Transverse colon (tissue), 4 donors: ENCODE measurements at regions not wholly inside any gene's neighbourhood (a gene's known extent, or its start where the extent isn't known, plus 50 kb on each side); places are given as distances from the start of the nearest gene placed in this dataset.
"Not testable (repeated sequence)": the region's sequence is repeated elsewhere in the genome, so short reads cannot be mapped to it uniquely, and the experiment has no call there.

Experiments used
- DNase-seq: peaks from one replicate; pipeline ENCODE4 v3.0.0-alpha.2; 2019
- H3K27ac ChIP-seq, 4 donors: fragments of 200-600 bp; sonication (generic); 2 replicates each; pipeline ENCODE4 v1.5.1; 2016 to 2018; ENCODE audit warnings: inconsistent platforms in 4 of 4
- H3K27me3 ChIP-seq: fragments of 200-600 bp; sonication (generic); 2 replicates; pipeline ENCODE4 v1.5.1; 2017; ENCODE audit warnings: inconsistent platforms
- H3K36me3 ChIP-seq, 4 donors: fragments of 200-600 bp; sonication (generic); 2 replicates each; pipeline ENCODE4 v1.5.1; 2017 to 2019; ENCODE audit warnings: inconsistent platforms in 4 of 4
- H3K4me1 ChIP-seq, 4 donors: fragments of 200-600 bp; sonication (generic); 2 replicates each; pipeline ENCODE4 v1.5.1; 2017 to 2020; ENCODE audit warnings: inconsistent platforms in 4 of 4
- H3K4me3 ChIP-seq, 4 donors: fragments of 200-600 bp; sonication (generic); 1 replicate in 1 of 4; 2 replicates in 3 of 4; pipeline versions ENCODE4 v1.5.1 to v1.6.1; 2017 to 2019; ENCODE audit warnings: inconsistent platforms in 4 of 4
- H3K9me3 ChIP-seq, 2 donors: fragments of 200-600 bp; sonication (generic); 2 replicates each; pipeline ENCODE4 v1.5.1; 2017 to 2019; ENCODE audit warnings: inconsistent platforms in 2 of 2
- EP300 ChIP-seq: sonication (generic); formaldehyde crosslinking; IDR thresholded peaks from one replicate; pipeline ENCODE4 v1.6.1; 2017; ENCODE audit warnings: antibody characterized with exemption, low read depth
- POLR2A ChIP-seq: fragments of 450-650 bp; IDR thresholded peaks from one replicate; pipeline ENCODE4 v1.6.1; 2016; ENCODE audit warnings: antibody characterized with exemption, mild to moderate bottlenecking, moderate library complexity
- POLR2AphosphoS5 ChIP-seq, 3 donors: sonication (generic); formaldehyde crosslinking; IDR thresholded peaks; one replicate each; pipeline ENCODE4 v1.6.1; 2016; ENCODE audit warnings: antibody characterized with exemption in 3 of 3
- WGBS, 2 donors: methylation state at CpG; one replicate each; pipeline ENCODE4 v1.1.5; 2018; ENCODE audit warnings: low coverage in 1 of 2; 5-methylcytosine and 5-hydroxymethylcytosine counted together
- in situ Hi-C, 4 donors: fragments of 200-750 bp; cut with MboI; loops; one replicate each; pipeline versions ENCODE4 v1.15.0 to v1.15.1; 2017; ENCODE audit warnings: low sequenced_read_pairs in 3 of 4, low pct_ligation_motif_present in 1 of 4, low pct_unique_long_range_greater_than_20kb in 1 of 4
- intact Hi-C: fragments of 100-400 bp; cut with DNase I; formaldehyde crosslinking; loops from one replicate; pipeline ENCODE4 v1.15.1; 2023; ENCODE audit warnings: low total_unique reads
- TF ChIP-seq, protein P1 (sequence below), 5 experiments: fragments of 200-600 bp in 3 of 5; fragments of 450-650 bp in 2 of 5; sonication (generic) in 3 of 5; IDR thresholded peaks; 1 replicate in 2 of 5; 2 replicates in 3 of 5; pipeline ENCODE4 v1.5.1; 2016 to 2017; ENCODE audit warnings: antibody characterized with exemption in 5 of 5, inconsistent platforms in 3 of 5, mild to moderate bottlenecking in 2 of 5, moderate library complexity in 1 of 5

- in situ Hi-C loops: no loop called here
- no peak overlapping the region for H3K4me3 ChIP-seq
- intact Hi-C loops: no loop called here
- no peaks in the 10 kb centered on the region for H3K27me3 ChIP-seq
- H3K36me3 ChIP-seq: no peaks in the 10 kb centered on the region
- no peak for TF ChIP-seq POLR2AphosphoS5 (IDR thresholded peaks at IDR 0.05)
- TF ChIP-seq POLR2A: no peak
- no peak for TF ChIP-seq EP300
- TF ChIP-seq, protein P1, sequence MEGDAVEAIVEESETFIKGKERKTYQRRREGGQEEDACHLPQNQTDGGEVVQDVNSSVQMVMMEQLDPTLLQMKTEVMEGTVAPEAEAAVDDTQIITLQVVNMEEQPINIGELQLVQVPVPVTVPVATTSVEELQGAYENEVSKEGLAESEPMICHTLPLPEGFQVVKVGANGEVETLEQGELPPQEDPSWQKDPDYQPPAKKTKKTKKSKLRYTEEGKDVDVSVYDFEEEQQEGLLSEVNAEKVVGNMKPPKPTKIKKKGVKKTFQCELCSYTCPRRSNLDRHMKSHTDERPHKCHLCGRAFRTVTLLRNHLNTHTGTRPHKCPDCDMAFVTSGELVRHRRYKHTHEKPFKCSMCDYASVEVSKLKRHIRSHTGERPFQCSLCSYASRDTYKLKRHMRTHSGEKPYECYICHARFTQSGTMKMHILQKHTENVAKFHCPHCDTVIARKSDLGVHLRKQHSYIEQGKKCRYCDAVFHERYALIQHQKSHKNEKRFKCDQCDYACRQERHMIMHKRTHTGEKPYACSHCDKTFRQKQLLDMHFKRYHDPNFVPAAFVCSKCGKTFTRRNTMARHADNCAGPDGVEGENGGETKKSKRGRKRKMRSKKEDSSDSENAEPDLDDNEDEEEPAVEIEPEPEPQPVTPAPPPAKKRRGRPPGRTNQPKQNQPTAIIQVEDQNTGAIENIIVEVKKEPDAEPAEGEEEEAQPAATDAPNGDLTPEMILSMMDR (IDR thresholded peaks at IDR 0.05): no peak
- H3K9me3 ChIP-seq: no peaks in the 10 kb centered on the region
- no peak overlapping the region for H3K27ac ChIP-seq
- no peak for DNase-seq
- peaks cover 0 to 13% (median 0%) of the 10 kb centered on the region in 4 donors for H3K4me1 ChIP-seq
- 50% methylated on average over 8 of the region's 8 CpGs; no CpG with 5 or more reads in 1 of the 2 donors for WGBS, 2 donors
These were observed 341.0 kb upstream of the SULF2 start for GRCh38 chr20:48126227-48126740.

GRCh38 chr20:48124960-48125359 is 339.7 kb upstream of the SULF2 start:
- 57 to 69% methylated on average over 4 to 9 of the region's 9 CpGs for WGBS, 2 donors
- intact Hi-C loops: no loop called here
- in situ Hi-C loops: no loop called here

GRCh38 chr20:48124181-48124782 is 339.0 kb upstream of the SULF2 start:
- Histone ChIP-seq H3K27me3 (no peaks in the 10 kb centered on the region), H3K36me3 (no peaks in the 10 kb centered on the region), H3K27ac (no peak overlapping the region), H3K4me3 (no peak overlapping the region), H3K9me3 (no peaks in the 10 kb centered on the region), H3K4me1 (peaks cover 0 to 9% (median 0%) of the 10 kb centered on the region in 4 donors)
- TF ChIP-seq EP300 (no peak), POLR2AphosphoS5 (IDR thresholded peaks at IDR 0.05) (no peak), POLR2A (no peak)
- TF ChIP-seq, protein P1 (IDR thresholded peaks at IDR 0.05): no peak
- 61 to 79% methylated on average over 6 to 14 of the region's 14 CpGs for WGBS, 2 donors
- intact Hi-C loops: no loop called here
- in situ Hi-C loops: no loop called here
- DNase-seq: no peak

More at GRCh38 chr20:48124960-48125359, 339.7 kb upstream of the SULF2 start:
- Histone ChIP-seq H3K27ac (no peak overlapping the region), H3K9me3 (no peaks in the 10 kb centered on the region), H3K36me3 (no peaks in the 10 kb centered on the region), H3K27me3 (no peaks in the 10 kb centered on the region), H3K4me3 (no peak overlapping the region), H3K4me1 (peaks cover 0 to 13% (median 0%) of the 10 kb centered on the region in 4 donors)
- no peak for TF ChIP-seq EP300
- no peak for TF ChIP-seq POLR2A
- TF ChIP-seq, protein P1 (IDR thresholded peaks at IDR 0.05): no peak
- no peak for TF ChIP-seq POLR2AphosphoS5 (IDR thresholded peaks at IDR 0.05)
- no peak for DNase-seq

- Histone ChIP-seq H3K36me3 (no peaks in the 10 kb centered on the region), H3K9me3 (no peaks in the 10 kb centered on the region), H3K4me3 (no peak overlapping the region), H3K27ac (no peak overlapping the region), H3K27me3 (no peaks in the 10 kb centered on the region), H3K4me1 (no peaks in the 10 kb centered on the region)
- no peak for TF ChIP-seq EP300
- TF ChIP-seq POLR2A: no peak
- no peak for TF ChIP-seq POLR2AphosphoS5 (IDR thresholded peaks at IDR 0.05)
- TF ChIP-seq, protein P1 (IDR thresholded peaks at IDR 0.05): no peak
- in situ Hi-C loops (no loop called here), intact Hi-C loops (no loop called here)
- 64 to 75% methylated on average over 7 to 8 of the region's 8 CpGs for WGBS, 2 donors
- no peak for DNase-seq
These were observed 334.8 kb upstream of the SULF2 start for GRCh38 chr20:48120120-48120519.

GRCh38 chr20:48119389-48119788 is 334.1 kb upstream of the SULF2 start:
- H3K27ac ChIP-seq, intact Hi-C loops, H3K9me3 ChIP-seq, H3K36me3 ChIP-seq, H3K4me3 ChIP-seq, H3K4me1 ChIP-seq, DNase-seq, H3K27me3 ChIP-seq, in situ Hi-C loops: not testable (repeated sequence)
- 79% methylated on average over 5 of the region's 5 CpGs; no CpG with 5 or more reads in 1 of the 2 donors for WGBS, 2 donors
